Spleen (tissue), 7 donors: ENCODE measurements at regions not wholly inside any gene's neighbourhood (a gene's known extent, or its start where the extent isn't known, plus 50 kb on each side); places are given as distances from the start of the nearest gene placed in this dataset.
"Not testable (repeated sequence)": the region's sequence is repeated elsewhere in the genome, so short reads cannot be mapped to it uniquely, and the experiment has no call there.

ENCODE experiments used
- POLR2A ChIP-seq, 3 donors: fragments of 450-650 bp; IDR thresholded peaks; one replicate each; pipeline ENCODE4 v1.5.1; 2017; ENCODE audit warnings: antibody characterized with exemption in 3 of 3, mild to moderate bottlenecking in 1 of 3
- POLR2AphosphoS5 ChIP-seq, 3 donors: sonication (generic); formaldehyde crosslinking; IDR thresholded peaks; one replicate each; pipeline ENCODE4 v1.5.1; 2017; ENCODE audit warnings: antibody characterized with exemption in 3 of 3
- TF ChIP-seq, protein P1 (sequence below), 11 experiments: fragments of 200-600 bp in 7 of 11; fragments of 450-650 bp in 4 of 11; sonication (generic) in 4 of 11; IDR thresholded peaks in 8 of 11; conservative IDR thresholded peaks in 3 of 11; 1 replicate in 7 of 11; 2 replicates in 4 of 11; pipeline versions ENCODE4 v1.4.0 to v1.8.0; 2016 to 2021; ENCODE audit warnings: antibody characterized with exemption in 11 of 11, inconsistent platforms in 4 of 11, mild to moderate bottlenecking in 1 of 11
- donor health status: DM: no; HTN: no; CAD: no; lungs with moderate emphysema.
- donor health status: DM: no; HTN: no; CAD: no.
- donor health status: DM: no; HTN: no; CAD: no.

DNA sequence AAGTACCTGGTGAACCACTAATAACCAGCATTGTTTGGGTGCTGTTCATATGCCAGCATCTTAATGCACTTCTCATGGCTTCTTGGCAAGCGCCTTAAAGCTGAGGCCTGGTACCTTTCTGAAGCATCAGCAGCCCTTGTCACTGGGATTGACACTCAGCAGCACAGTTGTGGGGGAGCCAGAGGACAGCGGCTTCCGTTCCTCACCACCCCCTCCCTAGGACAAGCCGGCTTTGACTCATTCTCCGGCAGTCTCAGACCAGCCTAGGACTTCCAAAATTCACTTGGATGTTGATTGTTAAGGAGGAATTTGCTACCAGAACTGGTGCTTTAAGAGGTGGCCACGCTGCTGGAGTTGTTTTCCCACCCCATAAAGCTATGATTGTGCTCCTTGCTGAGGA is 64.7 kb upstream of the MTLN start:
- TF ChIP-seq, protein P1, sequence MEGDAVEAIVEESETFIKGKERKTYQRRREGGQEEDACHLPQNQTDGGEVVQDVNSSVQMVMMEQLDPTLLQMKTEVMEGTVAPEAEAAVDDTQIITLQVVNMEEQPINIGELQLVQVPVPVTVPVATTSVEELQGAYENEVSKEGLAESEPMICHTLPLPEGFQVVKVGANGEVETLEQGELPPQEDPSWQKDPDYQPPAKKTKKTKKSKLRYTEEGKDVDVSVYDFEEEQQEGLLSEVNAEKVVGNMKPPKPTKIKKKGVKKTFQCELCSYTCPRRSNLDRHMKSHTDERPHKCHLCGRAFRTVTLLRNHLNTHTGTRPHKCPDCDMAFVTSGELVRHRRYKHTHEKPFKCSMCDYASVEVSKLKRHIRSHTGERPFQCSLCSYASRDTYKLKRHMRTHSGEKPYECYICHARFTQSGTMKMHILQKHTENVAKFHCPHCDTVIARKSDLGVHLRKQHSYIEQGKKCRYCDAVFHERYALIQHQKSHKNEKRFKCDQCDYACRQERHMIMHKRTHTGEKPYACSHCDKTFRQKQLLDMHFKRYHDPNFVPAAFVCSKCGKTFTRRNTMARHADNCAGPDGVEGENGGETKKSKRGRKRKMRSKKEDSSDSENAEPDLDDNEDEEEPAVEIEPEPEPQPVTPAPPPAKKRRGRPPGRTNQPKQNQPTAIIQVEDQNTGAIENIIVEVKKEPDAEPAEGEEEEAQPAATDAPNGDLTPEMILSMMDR (IDR thresholded peaks at IDR 0.05 in 8 of 11, conservative IDR thresholded peaks at IDR 0.05 in 3 of 11), result not testable (repeated sequence)
- not testable (repeated sequence) for TF ChIP-seq POLR2A, POLR2AphosphoS5 (IDR thresholded peaks at IDR 0.05)
